HEK293 (cell line): ENCODE measurements at regions not wholly inside any gene's neighbourhood (a gene's known extent, or its start where the extent isn't known, plus 50 kb on each side); places are given as distances from the start of the nearest gene placed in this dataset.

Source experiments
- CTCF ChIA-PET: fragments of 350-600 bp; formaldehyde crosslinking; extraction: SDS; loops from one replicate; lab custom pipeline; 2021; ENCODE audit warnings: antibody characterized with exemption; lab: Yijun Ruan, JAX
- POLR2A ChIA-PET: fragments of 300-600 bp; formaldehyde crosslinking; extraction: SDS; loops from one replicate; lab custom pipeline; 2020; ENCODE audit warnings: antibody characterized with exemption, inconsistent platforms; lab: Yijun Ruan, JAX
- H3K27ac ChIP-seq: fragments of 200-500 bp; sonication (Bioruptor generic); 2 replicates; pipeline ENCODE4 v1.5.1; 2014; ENCODE audit warnings: low read depth, low read length, control low read depth, inconsistent platforms; ENCODE audit errors: extremely low read depth
- H3K36me3 ChIP-seq, 2 experiments: fragments of 200-500 bp in 1 of 2; sonication (Bioruptor generic) in 1 of 2; 1 replicate in 1 of 2; 2 replicates in 1 of 2; pipeline ENCODE4 v1.5.1; 2014 to 2017; ENCODE audit warnings: inconsistent platforms in 2 of 2, low read length in 2 of 2; ENCODE audit not compliant: control insufficient read depth in 2 of 2, insufficient read depth in 1 of 2
- H3K4me1 ChIP-seq: fragments of 200-500 bp; sonication (Bioruptor generic); 2 replicates; pipeline ENCODE4 v1.5.1; 2014; ENCODE audit warnings: mild to moderate bottlenecking, low read length, inconsistent platforms; ENCODE audit not compliant: control insufficient read depth, insufficient read depth
- H3K4me3 ChIP-seq: 2 replicates; pipeline ENCODE4 v1.5.1; 2011; ENCODE audit warnings: low read depth, mild to moderate bottlenecking, control low read depth, low read length, moderate library complexity
- H3K9me3 ChIP-seq: fragments of 200-500 bp; sonication (Bioruptor generic); 2 replicates; pipeline ENCODE4 v1.5.1; 2014; ENCODE audit warnings: low read depth, low read length, inconsistent platforms; ENCODE audit not compliant: control insufficient read depth, insufficient read depth
- MEIS1 ChIP-seq: sonication (generic); formaldehyde crosslinking; IDR thresholded peaks from 2 replicates; pipeline ENCODE4 v1.8.1; 2022; ENCODE audit warnings: missing genetic modification reagents, mild to moderate bottlenecking, borderline replicate concordance
- MYNN ChIP-seq: fragments of 450-650 bp; formaldehyde crosslinking; IDR thresholded peaks from 2 replicates; pipeline ENCODE4 v1.5.1; 2016; ENCODE audit warnings: missing biosample characterization, missing genetic modification characterization, borderline replicate concordance
- PBX3 ChIP-seq: sonication (generic); formaldehyde crosslinking; IDR thresholded peaks from 2 replicates; pipeline ENCODE4 v1.8.1; 2022; ENCODE audit warnings: mild to moderate bottlenecking, moderate library complexity, missing genetic modification reagents
- REST ChIP-seq: fragments of 450-650 bp; formaldehyde crosslinking; IDR thresholded peaks from 2 replicates; pipeline ENCODE4 v1.5.1; 2016; ENCODE audit warnings: missing biosample characterization, missing genetic modification characterization
- ZNF121 ChIP-seq: fragments of 450-650 bp; formaldehyde crosslinking; IDR thresholded peaks from 2 replicates; pipeline ENCODE4 v1.5.1; 2016; ENCODE audit warnings: missing biosample characterization, missing genetic modification characterization
- ZNF146 ChIP-seq: fragments of 450-650 bp; formaldehyde crosslinking; IDR thresholded peaks from 2 replicates; pipeline ENCODE4 v1.5.1; 2016; ENCODE audit warnings: missing biosample characterization, missing genetic modification characterization
- ZNF274 ChIP-seq, 2 experiments: fragments of 200-500 bp in 1 of 2; fragments of 450-650 bp in 1 of 2; sonication (Bioruptor generic) in 1 of 2; formaldehyde crosslinking in 1 of 2; IDR thresholded peaks; 2 replicates each; pipeline versions ENCODE4 v1.5.1 to v1.6.1; 2014 to 2016; ENCODE audit warnings: borderline replicate concordance in 1 of 2, inconsistent platforms in 1 of 2, low read length in 1 of 2, missing biosample characterization in 1 of 2, missing genetic modification characterization in 1 of 2
- ZNF350 ChIP-seq: fragments of 450-650 bp; formaldehyde crosslinking; IDR thresholded peaks from 2 replicates; pipeline ENCODE4 v1.5.0; 2017; ENCODE audit warnings: missing biosample characterization, mild to moderate bottlenecking, missing genetic modification characterization
- ZNF510 ChIP-seq: fragments of 450-650 bp; formaldehyde crosslinking; IDR thresholded peaks from 2 replicates; pipeline ENCODE4 v1.5.1; 2018; ENCODE audit warnings: mild to moderate bottlenecking, missing genetic modification characterization, missing biosample characterization; ENCODE audit not compliant: insufficient replicate concordance
- ZNF548 ChIP-seq: fragments of 450-650 bp; formaldehyde crosslinking; IDR thresholded peaks from 2 replicates; pipeline ENCODE4 v1.5.1; 2016; ENCODE audit warnings: missing biosample characterization, missing genetic modification characterization
- ZNF610 ChIP-seq: fragments of 450-650 bp; formaldehyde crosslinking; IDR thresholded peaks from 2 replicates; pipeline ENCODE4 v1.5.1; 2016; ENCODE audit warnings: missing biosample characterization, missing genetic modification characterization, borderline replicate concordance
- ZNF639 ChIP-seq: fragments of 450-650 bp; formaldehyde crosslinking; IDR thresholded peaks from 2 replicates; pipeline ENCODE4 v1.5.1; 2016; ENCODE audit warnings: missing biosample characterization, missing genetic modification characterization
- ZNF792 ChIP-seq: fragments of 450-650 bp; formaldehyde crosslinking; IDR thresholded peaks from 2 replicates; pipeline ENCODE4 v1.5.1; 2016; ENCODE audit warnings: missing biosample characterization, missing genetic modification characterization

GRCh38 chr3:134084242-134084950 lies 54.7 kb upstream of the SLCO2A1 start (continued):
- TF ChIP-seq ZNF274 (IDR thresholded peaks at IDR 0.05; ENCODE audit: low read length): no peak
- no peak for TF ChIP-seq ZNF274 (tag by site-specific recombination; IDR thresholded peaks at IDR 0.05; ENCODE audit: borderline replicate concordance)
- no peak for TF ChIP-seq ZNF610 (tag by site-specific recombination)

- no peaks in the 10 kb centered on the region for H3K9me3 ChIP-seq
- H3K4me1 ChIP-seq: no peaks in the 10 kb centered on the region
- no peak overlapping the region for H3K27ac ChIP-seq
- POLR2A ChIA-PET: no interaction called here
- TF ChIP-seq MYNN (tag by site-specific recombination) (no peak), ZNF350 (tag by site-specific recombination) (no peak), ZNF146 (tag by site-specific recombination) (no peak), MEIS1 (CRISPR knock-in tag) (no peak), ZNF510 (tag by site-specific recombination) (no peak), ZNF548 (tag by site-specific recombination) (no peak), ZNF792 (tag by site-specific recombination) (no peak)
- TF ChIP-seq, all 188 proteins: peak for 0
- CTCF ChIA-PET: interaction anchor here (0.8 kb wide), 1 partner anchor 128 kb away, joined by 3 read pairs; no protein-coding TSS in a partner anchor
- Histone ChIP-seq H3K36me3 (no peaks in the 10 kb centered on the region), H3K4me3 (no peak overlapping the region)
Measured at GRCh38 chr3:134083626-134084241, 54.0 kb upstream of the SLCO2A1 start.

GRCh38 chr3:134083008-134083407 lies 53.3 kb upstream of the SLCO2A1 start:
- POLR2A ChIA-PET: no interaction called here
- Histone ChIP-seq H3K36me3 (no peaks in the 10 kb centered on the region), H3K4me1 (no peaks in the 10 kb centered on the region), H3K9me3 (no peaks in the 10 kb centered on the region), H3K27ac (no peak overlapping the region), H3K4me3 (no peak overlapping the region)
- TF ChIP-seq ZNF639 (tag by site-specific recombination) (no peak), ZNF121 (no peak), PBX3 (no peak), REST (no peak)
- CTCF ChIA-PET: interaction anchor here (0.7 kb wide), 1 partner anchor 382 kb away, joined by 3 read pairs; no protein-coding TSS in a partner anchor
